ENCODE measurements at regions not wholly inside any gene's neighbourhood (a gene's known extent, or its start where the extent isn't known, plus 50 kb on each side); places are given as distances from the start of the nearest gene placed in this dataset.

- no peak for TF ChIP-seq CTCF (IDR thresholded peaks at IDR 0.05)
- TF ChIP-seq POLR2AphosphoS5 (IDR thresholded peaks at IDR 0.05), result no peak
Measured at GRCh38 chr4:145277011-145277410, 96.6 kb upstream of the OTUD4 start.

Measured in sigmoid colon (tissue), 4 donors.